GM23338 (cell line): ENCODE measurements at regions not wholly inside any gene's neighbourhood (a gene's known extent, or its start where the extent isn't known, plus 50 kb on each side); places are given as distances from the start of the nearest gene placed in this dataset.

Experiments used
- CREB1 ChIP-seq: fragments of 250-450 bp; sonication (Bioruptor Pico); IDR thresholded peaks from 2 replicates; pipeline ENCODE4 v1.5.0; 2020; ENCODE audit warnings: low read depth, mild to moderate bottlenecking, moderate library complexity
- CTCF ChIP-seq, 2 experiments: fragments of 200-600 bp in 1 of 2; sonication (generic) in 1 of 2; conservative IDR thresholded peaks; 2 replicates each; pipeline versions ENCODE4 v1.5.1 to v1.6.1; 2016 to 2017; ENCODE audit warnings: antibody characterized with exemption in 2 of 2, low read depth in 2 of 2, mild to moderate bottlenecking in 2 of 2, moderate library complexity in 1 of 2
- EZH2phosphoT487 ChIP-seq: fragments of 200-600 bp; sonication (generic); IDR thresholded peaks from one replicate; pipeline ENCODE4 v1.8.1; 2018; ENCODE audit warnings: antibody characterized with exemption; ENCODE audit not compliant: unreplicated experiment
- JUNB ChIP-seq: IDR thresholded peaks from one replicate; pipeline ENCODE4 v1.6.1; 2016; ENCODE audit warnings: antibody characterized with exemption; ENCODE audit not compliant: unreplicated experiment
- POLR2AphosphoS5 ChIP-seq: IDR thresholded peaks from 2 replicates; pipeline ENCODE4 v1.6.1; 2016; ENCODE audit warnings: antibody characterized with exemption, low read depth
- REST ChIP-seq: IDR thresholded peaks from one replicate; pipeline ENCODE4 v1.6.1; 2018; ENCODE audit warnings: antibody characterized with exemption; ENCODE audit not compliant: unreplicated experiment

- TF ChIP-seq CTCF (conservative IDR thresholded peaks at IDR 0.05; ENCODE audit: low read depth in 2 of 2), result no peak
- no peak for TF ChIP-seq EZH2phosphoT487
- TF ChIP-seq POLR2AphosphoS5, result no peak
- TF ChIP-seq CREB1 (CRISPR knock-in tag), result no peak
- no peak for TF ChIP-seq REST
- TF ChIP-seq JUNB, result no peak
These were observed 154.9 kb upstream of the SATB2 start for GRCh38 chr2:199612509-199613130.
